OCI-LY3 (cell line): ENCODE measurements at regions not wholly inside any gene's neighbourhood (a gene's known extent, or its start where the extent isn't known, plus 50 kb on each side); places are given as distances from the start of the nearest gene placed in this dataset.

Experiments used
- H2AFZ ChIP-seq: fragments of 200-600, 300-600 bp; shearing (Covaris generic); 2 replicates; pipeline ENCODE4 v1.6.0; 2014; ENCODE audit warnings: antibody characterized with exemption, low read depth, low read length
- H3K27ac ChIP-seq: fragments of 200-600, 300-600 bp; sonication (generic); 2 replicates; pipeline ENCODE4 v1.5.1; 2014; ENCODE audit warnings: mild to moderate bottlenecking, low read length, moderate library complexity, mixed read lengths
- H3K27me3 ChIP-seq: fragments of 200-600, 300-600 bp; sonication (generic); 2 replicates; pipeline ENCODE4 v1.6.1; 2014; ENCODE audit warnings: low read depth, low read length, mixed read lengths
- H3K36me3 ChIP-seq: fragments of 200-600, 300-600 bp; sonication (generic); replicated peaks from 2 replicates; pipeline ENCODE3; 2014; ENCODE audit warnings: low read depth, low read length, mixed read lengths
- H3K4me1 ChIP-seq: fragments of 300-600, 200-600 bp; sonication (generic); 2 replicates; pipeline ENCODE4 v1.6.1; 2014; ENCODE audit warnings: low read length, mixed read lengths
- H3K4me2 ChIP-seq: fragments of 200-600, 300-600 bp; sonication (generic); 2 replicates; pipeline ENCODE4 v1.6.1; 2014; ENCODE audit warnings: low read length, mixed read lengths
- H3K4me3 ChIP-seq: fragments of 300-600, 200-600 bp; sonication (generic); 2 replicates; pipeline ENCODE4 v1.5.1; 2014; ENCODE audit warnings: antibody characterized with exemption, mild to moderate bottlenecking, low read length, moderate library complexity
- H3K79me2 ChIP-seq: fragments of 300-600, 200-600 bp; shearing (Covaris generic); 2 replicates; pipeline ENCODE4 v1.6.1; 2014; ENCODE audit warnings: mild to moderate bottlenecking, low read length, mixed read lengths
- H3K9ac ChIP-seq: fragments of 300-600, 200-600 bp; shearing (Covaris generic); 2 replicates; pipeline ENCODE4 v1.6.0; 2014; ENCODE audit warnings: mild to moderate bottlenecking, low read length, moderate library complexity
- H3K9me3 ChIP-seq: fragments of 200-600, 300-600 bp; shearing (Covaris generic); 2 replicates; pipeline ENCODE4 v1.6.1; 2014; ENCODE audit warnings: low read length, mixed read lengths; ENCODE audit not compliant: insufficient read depth
- H4K20me1 ChIP-seq: fragments of 200-600, 300-600 bp; sonication (generic); 2 replicates; pipeline ENCODE4 v1.6.1; 2016; ENCODE audit warnings: low read length, mixed read lengths; ENCODE audit not compliant: insufficient read depth
- EZH2phosphoT487 ChIP-seq: fragments of 200-600 bp; shearing (Covaris generic); IDR thresholded peaks from 2 replicates; pipeline ENCODE4 v1.6.1; 2018; ENCODE audit warnings: antibody characterized with exemption, mixed run types, low read depth
- TF ChIP-seq, protein P1 (sequence below): fragments of 200-600, 300-600 bp; sonication (generic); IDR thresholded peaks from 2 replicates; pipeline ENCODE4 v1.5.1; 2014; ENCODE audit warnings: antibody characterized with exemption, low read length, low read depth

- Histone ChIP-seq H3K9ac (no peak overlapping the region), H3K9me3 (no peaks in the 10 kb centered on the region), H3K4me1 (peaks cover 28% of the 10 kb centered on the region), H3K4me2 (no peak overlapping the region), H3K27ac (no peak overlapping the region), H3K79me2 (no peaks in the 10 kb centered on the region), H3K36me3 (peaks cover 20% of the 10 kb centered on the region), H2AFZ (no peak overlapping the region), H4K20me1 (no peaks in the 10 kb centered on the region), H3K4me3 (no peak overlapping the region), H3K27me3 (no peaks in the 10 kb centered on the region)
- TF ChIP-seq, protein P1, sequence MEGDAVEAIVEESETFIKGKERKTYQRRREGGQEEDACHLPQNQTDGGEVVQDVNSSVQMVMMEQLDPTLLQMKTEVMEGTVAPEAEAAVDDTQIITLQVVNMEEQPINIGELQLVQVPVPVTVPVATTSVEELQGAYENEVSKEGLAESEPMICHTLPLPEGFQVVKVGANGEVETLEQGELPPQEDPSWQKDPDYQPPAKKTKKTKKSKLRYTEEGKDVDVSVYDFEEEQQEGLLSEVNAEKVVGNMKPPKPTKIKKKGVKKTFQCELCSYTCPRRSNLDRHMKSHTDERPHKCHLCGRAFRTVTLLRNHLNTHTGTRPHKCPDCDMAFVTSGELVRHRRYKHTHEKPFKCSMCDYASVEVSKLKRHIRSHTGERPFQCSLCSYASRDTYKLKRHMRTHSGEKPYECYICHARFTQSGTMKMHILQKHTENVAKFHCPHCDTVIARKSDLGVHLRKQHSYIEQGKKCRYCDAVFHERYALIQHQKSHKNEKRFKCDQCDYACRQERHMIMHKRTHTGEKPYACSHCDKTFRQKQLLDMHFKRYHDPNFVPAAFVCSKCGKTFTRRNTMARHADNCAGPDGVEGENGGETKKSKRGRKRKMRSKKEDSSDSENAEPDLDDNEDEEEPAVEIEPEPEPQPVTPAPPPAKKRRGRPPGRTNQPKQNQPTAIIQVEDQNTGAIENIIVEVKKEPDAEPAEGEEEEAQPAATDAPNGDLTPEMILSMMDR, result no peak
Measured at GRCh38 chr13:73989244-73989843, 144.9 kb downstream of the KLF12 start.

- Histone ChIP-seq H3K9me3 (no peaks in the 10 kb centered on the region), H3K4me2 (no peak overlapping the region), H3K36me3 (peaks cover 20% of the 10 kb centered on the region), H3K4me3 (no peak overlapping the region), H2AFZ (no peak overlapping the region), H4K20me1 (no peaks in the 10 kb centered on the region), H3K79me2 (no peaks in the 10 kb centered on the region), H3K4me1 (peaks cover 28% of the 10 kb centered on the region), H3K9ac (no peak overlapping the region), H3K27me3 (no peaks in the 10 kb centered on the region), H3K27ac (no peak overlapping the region; the same call in 1 of the 2 replicates)
- TF ChIP-seq EZH2phosphoT487, result no peak
- TF ChIP-seq, protein P1, result no peak
Measured at GRCh38 chr13:73988461-73988860, 145.7 kb downstream of the KLF12 start.

DNA sequence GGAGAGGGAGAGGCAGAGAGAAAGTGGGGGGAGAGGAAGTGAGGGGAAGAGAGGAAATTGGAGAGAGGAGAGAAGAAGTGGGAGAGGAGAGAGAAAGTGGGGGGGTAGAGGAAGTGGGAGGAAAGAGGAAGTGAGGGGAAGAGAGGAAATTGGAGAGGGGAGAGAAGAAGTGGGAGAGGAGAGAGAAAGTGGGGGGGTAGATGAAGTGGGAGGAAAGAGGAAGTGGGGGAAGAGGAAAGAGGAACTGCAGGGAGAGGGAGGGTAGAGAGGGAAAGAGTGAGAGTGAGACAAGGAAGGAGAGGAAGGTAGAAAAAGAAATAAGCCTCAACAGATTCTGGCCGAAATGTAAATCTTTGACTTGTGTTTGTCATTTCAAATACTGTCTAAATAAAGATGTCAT, 146.6 kb downstream of the KLF12 start:
- Histone ChIP-seq H3K4me2 (peak overlapping the region; percentile 13; the same call in 1 of the 2 replicates), H3K4me1 (peaks cover 28% of the 10 kb centered on the region), H3K9me3 (no peaks in the 10 kb centered on the region), H3K9ac (no peak overlapping the region), H3K4me3 (no peak overlapping the region), H3K79me2 (no peaks in the 10 kb centered on the region), H4K20me1 (no peaks in the 10 kb centered on the region), H2AFZ (no peak overlapping the region), H3K36me3 (peaks cover 20% of the 10 kb centered on the region), H3K27ac (peak overlapping the region; percentile 44), H3K27me3 (no peaks in the 10 kb centered on the region)
- no peak for TF ChIP-seq EZH2phosphoT487
- TF ChIP-seq, protein P1, result no peak

DNA sequence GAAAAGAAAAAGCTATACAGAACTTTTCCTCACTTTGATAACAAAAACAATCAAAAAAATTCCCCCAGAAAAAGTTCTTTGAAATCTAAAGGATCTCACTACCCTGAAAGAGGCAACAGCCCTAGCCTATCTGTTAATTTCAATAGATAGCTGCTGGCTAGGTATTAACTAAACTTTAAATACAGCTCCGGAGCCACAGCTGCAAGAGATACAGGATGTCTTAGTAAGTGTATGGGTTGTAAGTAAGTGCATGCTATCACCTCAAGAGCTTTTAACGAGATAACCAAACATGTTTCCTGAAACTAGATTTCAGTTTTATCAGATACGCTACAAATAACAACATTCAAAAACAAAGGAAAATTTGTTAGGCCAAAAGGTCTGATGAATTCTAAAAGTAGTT, 148.4 kb downstream of the KLF12 start:
- H3K4me3 ChIP-seq, result no peak overlapping the region
- H3K36me3 ChIP-seq, result peaks cover 20% of the 10 kb centered on the region
- no peak overlapping the region for H2AFZ ChIP-seq
- no peak overlapping the region for H3K4me2 ChIP-seq
- H3K79me2 ChIP-seq, result no peaks in the 10 kb centered on the region
- TF ChIP-seq, protein P1, result no peak
- TF ChIP-seq EZH2phosphoT487, result no peak
- H3K9me3 ChIP-seq, result no peaks in the 10 kb centered on the region
- no peaks in the 10 kb centered on the region for H3K27me3 ChIP-seq
- H4K20me1 ChIP-seq, result no peaks in the 10 kb centered on the region
- H3K27ac ChIP-seq, result no peak overlapping the region
- H3K9ac ChIP-seq, result no peak overlapping the region
- peaks cover 16% of the 10 kb centered on the region for H3K4me1 ChIP-seq
